Skin epidermis (tissue), 12 donors: ENCODE measurements at regions not wholly inside any gene's neighbourhood (a gene's known extent, or its start where the extent isn't known, plus 50 kb on each side); places are given as distances from the start of the nearest gene placed in this dataset.

ENCODE experiments used
- H3K27ac ChIP-seq, 21 experiments: fragments of 200-600 bp; sonication (generic) in 11 of 21; one replicate each; pipeline ENCODE4 v1.5.0; 2020; ENCODE audit warnings: mild to moderate bottlenecking in 3 of 21, inconsistent platforms in 2 of 21, moderate library complexity in 2 of 21
- H3K4me3 ChIP-seq, 7 experiments: fragments of 200-600 bp; sonication (generic) in 2 of 7; one replicate each; pipeline ENCODE4 v1.5.0; 2020; ENCODE audit warnings: inconsistent platforms in 2 of 7, mild to moderate bottlenecking in 2 of 7, moderate library complexity in 1 of 7

DNA sequence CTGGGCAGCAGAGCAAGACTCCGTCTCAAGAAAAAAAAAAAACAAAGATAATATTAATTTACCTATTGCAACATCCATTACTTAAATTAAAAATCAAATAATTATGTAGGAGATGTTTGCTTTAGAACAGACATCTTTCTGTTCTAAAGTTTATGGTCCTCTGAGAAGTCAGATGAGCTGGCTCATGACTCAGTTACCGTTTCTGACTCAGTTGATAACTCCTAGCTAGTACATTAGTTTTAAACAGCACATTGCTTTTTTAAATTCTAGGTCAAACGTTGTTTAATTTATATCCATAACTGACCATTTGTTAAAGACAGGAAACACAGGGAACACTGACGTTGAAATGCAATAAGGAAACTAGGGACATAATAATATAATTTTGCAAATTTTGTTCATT lies 162.7 kb downstream of the ETV1 start:
- no peak overlapping the region for H3K27ac ChIP-seq
- no peak overlapping the region for H3K4me3 ChIP-seq

DNA sequence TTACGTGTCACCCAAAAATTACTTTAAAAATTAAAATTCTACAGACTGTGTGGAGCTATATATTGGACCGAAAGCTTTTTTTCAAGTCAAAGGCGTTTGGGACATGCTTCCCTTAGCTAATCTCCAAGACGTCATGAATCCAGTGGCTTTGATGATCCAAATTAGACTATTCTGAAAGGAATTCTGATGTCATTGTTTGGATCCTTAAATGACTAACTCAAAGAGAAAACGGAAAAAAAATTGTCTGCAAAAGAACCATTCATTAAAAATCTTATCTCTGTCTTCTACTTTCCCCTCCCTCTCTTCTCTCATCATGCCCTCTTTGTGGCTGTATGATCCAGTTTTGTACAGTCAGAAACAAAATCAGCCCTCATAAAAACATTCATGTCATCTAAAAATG lies 161.8 kb downstream of the ETV1 start:
- no peak overlapping the region for H3K4me3 ChIP-seq
- H3K27ac ChIP-seq: no peak overlapping the region

DNA sequence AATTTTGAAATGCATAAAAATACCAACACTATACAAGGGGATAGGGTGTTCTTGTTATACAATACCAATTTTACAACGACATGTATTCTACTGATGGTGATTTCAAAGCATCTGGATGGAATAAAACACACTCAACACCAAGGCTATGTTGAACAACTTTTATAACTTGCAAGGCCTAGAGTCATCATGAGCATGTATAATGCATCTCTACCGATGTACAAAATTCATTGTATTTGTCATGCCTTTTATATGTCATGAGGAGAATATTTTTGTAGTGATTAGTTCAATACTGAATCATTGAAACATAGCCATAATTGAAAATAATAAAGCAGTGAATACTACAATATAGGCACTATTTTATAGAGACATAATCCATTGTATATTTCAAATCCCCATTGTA lies 160.2 kb downstream of the ETV1 start:
- no peak overlapping the region for H3K4me3 ChIP-seq
- H3K27ac ChIP-seq: no peak overlapping the region

DNA sequence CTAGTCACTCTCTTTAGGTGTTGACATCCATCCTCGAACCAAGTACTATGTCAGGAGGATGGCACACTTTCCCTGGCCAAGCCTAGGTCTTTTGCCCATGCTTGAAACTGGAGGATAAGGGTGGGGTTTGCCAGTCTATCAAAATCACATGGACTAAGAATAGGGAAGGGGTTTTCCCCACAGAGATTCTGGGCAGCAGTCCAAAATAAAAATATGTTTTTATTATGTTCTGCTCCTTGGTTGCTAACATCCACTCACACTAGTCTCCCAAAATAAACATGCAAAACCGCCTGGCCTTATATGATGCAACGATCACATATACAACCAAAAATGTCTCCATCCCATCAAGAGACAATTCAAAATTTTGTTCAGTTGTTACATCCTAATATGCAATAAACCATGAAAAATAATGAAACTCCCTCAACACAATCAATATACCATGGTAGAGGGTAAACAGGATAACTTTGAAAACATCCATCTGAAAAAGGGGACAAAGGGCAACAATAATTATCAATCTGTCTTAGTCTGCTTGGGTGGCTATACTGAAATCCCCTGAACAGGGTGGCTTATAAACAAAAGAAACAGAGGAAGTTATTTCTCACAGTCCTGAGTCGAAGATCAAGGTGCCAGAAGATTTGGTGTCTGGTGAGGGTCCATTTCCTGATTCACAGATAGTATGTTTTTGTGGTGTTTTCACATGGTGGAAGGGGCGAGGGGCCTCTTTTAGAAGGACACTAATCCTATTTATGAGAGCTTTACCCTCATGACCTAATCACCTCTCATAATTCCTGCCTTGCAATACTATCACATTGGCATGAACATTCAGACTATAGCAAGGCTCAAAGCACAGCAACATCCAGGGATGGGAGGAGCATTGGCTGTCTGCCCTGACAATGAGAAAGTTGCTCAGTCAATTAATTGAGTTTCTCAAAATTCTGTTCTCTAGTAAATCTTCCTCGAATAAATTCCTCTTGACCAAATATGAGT lies 159.3 kb downstream of the ETV1 start:
- Histone ChIP-seq H3K4me3 (no peak overlapping the region), H3K27ac (no peak overlapping the region)

DNA sequence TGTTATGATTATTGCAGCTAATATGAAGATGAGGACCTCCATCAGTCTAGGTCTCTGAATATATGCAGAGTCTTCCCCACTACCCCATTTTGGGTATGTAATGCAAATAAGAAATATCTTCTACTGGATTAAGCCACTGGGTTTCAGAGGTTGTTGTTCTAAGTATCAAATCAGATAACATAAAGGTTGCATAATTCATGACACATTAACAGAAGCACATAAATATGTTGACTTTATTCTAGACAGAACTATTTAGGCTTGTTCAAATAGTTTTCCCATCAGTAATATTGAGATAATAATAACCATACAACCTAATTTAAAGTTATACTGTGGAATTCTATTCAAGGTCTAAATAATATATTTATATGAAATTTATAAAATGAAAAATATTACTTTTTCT lies 157.1 kb downstream of the ETV1 start:
- no peak overlapping the region for H3K27ac ChIP-seq
- H3K4me3 ChIP-seq: no peak overlapping the region

DNA sequence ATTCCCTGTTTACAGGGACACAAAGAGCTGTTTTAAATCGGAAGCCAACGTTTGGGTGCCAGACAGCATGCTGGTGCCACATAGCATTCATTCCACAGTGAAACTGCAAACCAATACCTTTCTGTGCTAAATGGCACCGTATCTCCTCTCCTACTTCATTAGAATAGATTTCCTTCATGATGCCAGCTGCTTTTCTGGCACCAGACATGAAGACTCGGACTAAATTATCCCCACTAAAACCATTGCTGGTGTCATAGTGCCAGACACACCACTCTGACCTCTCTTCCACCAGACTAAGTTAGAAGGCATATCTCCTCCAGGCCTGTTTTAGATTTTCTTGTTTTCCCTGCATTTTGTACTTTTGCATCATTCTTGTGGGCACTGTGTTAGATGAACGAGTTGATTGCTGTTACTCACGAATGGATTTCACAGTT lies 155.1 kb downstream of the ETV1 start:
- Histone ChIP-seq H3K27ac (no peak overlapping the region), H3K4me3 (no peak overlapping the region)

DNA sequence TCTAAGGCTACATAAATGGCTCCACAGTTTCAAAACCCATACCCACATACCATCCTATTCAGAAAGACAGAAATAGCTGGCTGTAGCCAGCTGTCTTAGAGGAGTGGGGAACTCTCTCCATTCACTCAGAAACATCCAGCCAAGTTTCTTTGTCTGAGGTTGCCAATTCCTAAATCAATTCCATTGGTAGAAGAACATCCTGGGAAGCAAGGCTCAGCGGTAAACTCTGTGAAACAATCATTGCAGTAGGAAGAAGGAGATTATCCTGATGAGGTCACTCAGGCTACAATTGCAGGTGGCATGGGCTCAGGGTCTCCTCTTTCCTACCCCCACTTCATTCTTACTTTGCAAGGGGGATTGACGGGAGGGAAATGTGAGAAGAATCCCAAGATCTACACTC lies 154.0 kb downstream of the ETV1 start:
- no peak overlapping the region for H3K4me3 ChIP-seq
- H3K27ac ChIP-seq: no peak overlapping the region

DNA sequence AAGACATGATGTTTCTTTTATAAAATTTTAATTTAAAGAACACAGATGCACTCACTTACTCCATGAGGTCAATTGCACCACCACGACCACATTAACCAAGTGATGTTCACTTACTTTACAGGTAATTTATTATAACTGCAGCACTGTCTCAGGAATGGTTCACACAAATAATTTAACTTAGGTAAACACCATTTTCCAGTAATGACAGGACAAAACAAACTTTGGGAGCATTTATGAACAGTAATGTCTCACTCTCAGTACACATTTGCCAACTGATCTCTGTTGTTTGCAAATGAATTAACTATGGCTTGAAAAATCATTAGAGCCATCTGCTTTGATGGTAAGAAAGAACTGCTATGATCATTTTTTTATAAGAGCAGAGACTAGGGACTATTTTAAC lies 150.4 kb downstream of the ETV1 start:
- no peak overlapping the region for H3K4me3 ChIP-seq
- H3K27ac ChIP-seq: no peak overlapping the region
